Myocyte (in vitro differentiated cells): ENCODE measurements at regions not wholly inside any gene's neighbourhood (a gene's known extent, or its start where the extent isn't known, plus 50 kb on each side); places are given as distances from the start of the nearest gene placed in this dataset.
A peak's percentile ranks its signal among the peaks of the same experiment; 100 is the strongest.

Experiments
- DNase-seq: peaks from one replicate; pipeline ENCODE4 v3.0.0-alpha.2; 2012; ENCODE audit warnings: low read depth

GRCh38 chr9:121550041-121550440 is 50.4 kb upstream of the GGTA1 start:
- DNase-seq, result no peak

GRCh38 chr9:121550569-121551512 is 51.2 kb upstream of the GGTA1 start:
- DNase-seq, result peak; percentile 71

DNA sequence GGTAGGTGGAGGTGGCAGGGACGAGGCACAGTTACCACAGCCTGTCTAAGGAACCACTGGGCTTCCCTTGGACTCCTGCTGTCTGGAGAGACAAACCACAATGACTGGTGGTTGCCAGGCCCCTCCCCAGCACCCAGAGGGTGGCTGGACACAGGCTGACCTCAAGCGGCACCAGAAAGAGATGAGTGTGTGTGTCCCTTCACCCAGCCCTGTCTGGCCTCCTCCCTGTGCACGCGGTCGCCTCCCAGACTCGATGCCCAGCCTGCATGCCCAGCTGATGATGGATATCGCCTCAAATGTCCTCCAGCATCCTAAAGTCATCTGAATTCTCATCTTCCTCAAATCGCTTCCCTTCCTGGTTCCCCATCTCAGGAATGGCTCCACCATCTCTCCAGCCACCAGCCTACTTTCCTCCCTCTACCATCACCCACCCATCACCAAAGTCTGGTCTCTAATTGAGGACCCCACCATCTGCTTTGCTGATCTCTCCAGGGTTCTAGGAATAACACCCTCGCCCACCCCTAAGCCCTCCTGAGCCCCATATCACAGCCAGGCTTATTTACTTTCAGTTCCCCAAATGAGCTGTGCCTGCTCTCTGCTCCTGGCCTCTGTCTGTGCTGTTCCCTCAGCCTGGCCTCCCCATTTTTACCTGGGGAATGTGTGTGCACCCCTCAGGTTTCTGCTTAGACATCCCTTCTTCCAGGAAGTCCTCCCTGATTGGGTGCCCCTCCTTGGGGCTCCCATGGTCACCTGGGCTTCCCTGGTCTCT is 52.5 kb upstream of the GGTA1 start:
- DNase-seq, result peak; percentile 46

DNA sequence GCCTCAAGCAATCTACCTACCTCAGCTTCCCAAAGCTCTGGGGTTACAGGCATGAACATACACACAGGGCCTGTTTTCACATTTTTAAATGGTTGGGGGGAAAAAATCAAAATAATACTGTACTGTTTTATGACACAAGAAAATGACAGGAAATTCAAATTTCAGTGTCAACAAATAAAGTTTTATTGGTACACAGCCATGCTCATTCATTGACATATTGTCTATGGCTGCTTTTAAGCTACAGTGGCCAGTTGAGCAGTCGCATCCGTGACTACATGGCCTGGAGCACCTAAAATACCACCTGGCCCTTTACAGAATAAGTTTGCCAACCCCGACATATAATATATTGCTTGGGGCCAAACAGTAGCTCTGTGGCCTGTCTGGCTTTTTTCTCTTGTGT is 56.4 kb upstream of the GGTA1 start:
- no peak for DNase-seq

DNA sequence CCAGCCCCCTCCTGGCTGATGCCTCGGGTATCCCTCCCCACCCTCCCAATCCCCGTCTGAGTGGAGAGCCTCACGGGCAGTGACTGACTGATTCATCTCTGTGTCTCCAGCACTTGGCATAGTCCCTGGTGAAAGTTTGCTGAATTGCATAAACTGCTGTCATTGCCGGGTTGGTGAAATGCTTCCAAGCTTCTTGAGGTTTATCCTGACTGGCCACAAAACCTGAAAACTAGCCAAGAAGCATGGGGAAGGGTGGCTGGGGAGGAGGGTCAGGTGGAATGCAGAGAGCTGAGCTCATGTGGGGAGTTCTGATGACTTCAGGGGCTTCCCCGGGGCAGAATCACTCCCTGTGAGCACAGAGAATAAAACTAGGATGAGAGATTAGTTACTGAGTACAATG is 56.9 kb upstream of the GGTA1 start:
- DNase-seq, result peak; percentile 98

DNA sequence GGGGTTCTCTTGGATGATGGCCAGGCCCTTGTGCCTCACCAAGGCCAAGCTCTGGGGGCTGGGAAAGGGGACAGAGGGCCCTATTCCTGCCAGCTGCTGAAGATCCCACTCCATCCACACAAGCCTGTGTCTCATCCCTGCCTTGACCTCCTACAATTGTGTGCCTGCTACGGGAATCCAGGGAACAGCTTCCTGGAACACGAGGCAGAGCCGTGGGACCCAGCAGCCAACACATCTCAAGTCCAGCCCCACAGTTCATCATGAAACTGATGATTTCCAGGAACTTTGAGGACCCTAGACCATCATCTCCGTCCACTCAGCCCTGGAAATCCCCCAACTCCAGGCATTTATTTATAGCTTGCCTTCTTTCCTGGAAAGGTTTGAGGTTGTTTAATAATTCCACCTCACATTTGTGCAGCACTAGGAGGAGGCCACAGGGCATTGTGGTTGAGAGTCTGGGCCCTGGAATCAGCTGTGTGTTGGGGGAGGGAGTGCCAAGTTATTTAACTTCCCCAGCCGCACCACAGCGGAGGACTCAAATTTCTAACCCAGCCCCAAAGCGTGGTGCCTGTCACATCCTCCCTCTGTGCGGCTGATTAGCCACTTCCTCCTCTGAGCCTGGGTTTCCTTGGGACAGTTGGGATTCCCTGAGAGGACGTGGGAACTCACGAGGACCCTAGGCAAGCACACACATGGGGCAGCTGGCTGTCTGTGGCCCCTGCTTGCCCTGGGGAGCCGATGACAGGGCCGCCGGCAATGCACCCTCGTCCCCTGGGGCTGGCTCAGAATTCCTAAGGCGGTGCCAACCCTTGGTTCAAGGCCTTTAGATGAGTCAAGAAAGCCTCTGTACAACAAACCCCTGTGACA is 58.2 kb upstream of the GGTA1 start:
- DNase-seq, result peak; percentile 99

- no peak for DNase-seq
Measured at GRCh38 chr9:121558473-121558872, 58.8 kb upstream of the GGTA1 start.

DNA sequence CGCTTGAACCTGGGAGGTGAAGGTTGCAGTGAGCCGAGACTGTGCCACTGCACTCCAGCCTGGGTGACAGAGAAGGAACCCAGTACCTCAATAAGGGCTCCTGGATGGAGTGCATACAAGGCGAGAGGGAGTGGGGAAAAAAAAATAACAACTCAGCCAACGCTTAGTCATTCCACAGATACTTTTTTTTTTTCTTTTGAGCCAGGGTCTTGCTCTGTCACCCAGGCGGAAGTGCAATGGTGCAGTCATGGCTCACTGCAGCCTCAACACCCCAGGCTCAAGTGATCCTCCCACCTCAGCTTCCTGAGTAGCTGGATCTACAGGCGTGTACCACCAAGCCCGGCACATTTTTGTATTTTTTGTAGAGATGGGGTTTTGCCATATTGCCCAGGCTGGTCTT is 59.5 kb upstream of the GGTA1 start:
- no peak for DNase-seq

DNA sequence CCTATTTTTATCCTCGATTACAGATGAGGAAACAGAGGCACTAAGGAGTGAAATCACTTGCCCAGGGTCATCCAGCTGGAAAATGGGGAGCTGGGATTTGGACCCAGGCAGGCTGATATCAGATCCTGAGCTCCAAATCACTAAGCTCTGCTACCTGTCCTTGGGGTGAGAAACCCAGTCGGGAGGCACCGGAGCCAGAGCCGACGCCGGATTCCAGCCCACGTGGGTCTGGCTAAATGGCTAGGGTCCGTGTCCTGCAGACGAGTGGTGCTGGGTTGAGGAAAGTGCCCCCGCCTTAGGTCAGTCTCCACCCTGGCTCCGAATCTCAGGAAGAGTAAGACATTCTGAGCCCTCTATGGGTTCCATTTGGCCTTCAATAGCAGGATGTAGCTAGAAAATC is 61.3 kb upstream of the GGTA1 start:
- DNase-seq, result no peak

DNA sequence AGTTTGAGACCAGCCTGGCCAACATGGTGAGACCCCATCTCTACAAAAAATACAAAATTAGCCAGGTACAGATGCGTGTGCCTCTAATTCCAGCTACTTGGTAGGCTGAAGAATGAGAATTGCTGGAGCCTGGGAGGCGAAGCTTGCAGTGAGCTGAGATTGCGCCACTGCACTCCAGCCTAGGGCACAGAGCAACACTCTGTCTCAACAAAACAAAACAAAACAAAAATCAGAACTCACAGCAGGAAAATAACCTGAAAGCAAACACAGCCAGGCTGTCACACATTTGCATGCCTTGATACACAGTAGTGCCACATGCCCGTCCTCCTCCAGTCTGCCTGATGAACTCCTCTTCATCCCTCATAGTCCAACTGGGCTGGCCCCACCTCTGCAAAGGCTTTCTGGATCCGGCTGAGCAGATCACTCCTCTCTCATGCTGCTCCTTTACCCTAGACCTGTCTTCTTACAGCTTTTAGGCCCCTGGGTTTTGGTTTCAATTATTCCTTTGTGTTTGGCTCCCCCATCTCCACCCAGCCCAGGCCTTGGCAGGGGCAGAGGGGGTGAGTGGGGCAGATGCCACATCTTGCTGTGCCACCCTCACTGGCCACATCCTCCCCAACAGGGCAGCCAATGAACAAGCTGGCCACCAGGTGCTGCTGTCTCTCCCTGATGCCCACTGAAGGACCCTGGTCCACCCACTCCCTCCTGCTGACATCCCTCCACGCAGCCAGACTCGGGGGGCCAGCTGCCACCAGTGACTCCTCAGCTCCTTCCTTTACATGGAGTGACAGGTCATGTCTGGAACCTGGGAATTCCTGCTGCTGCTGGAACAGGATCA is 62.0 kb upstream of the GGTA1 start:
- no peak for DNase-seq

DNA sequence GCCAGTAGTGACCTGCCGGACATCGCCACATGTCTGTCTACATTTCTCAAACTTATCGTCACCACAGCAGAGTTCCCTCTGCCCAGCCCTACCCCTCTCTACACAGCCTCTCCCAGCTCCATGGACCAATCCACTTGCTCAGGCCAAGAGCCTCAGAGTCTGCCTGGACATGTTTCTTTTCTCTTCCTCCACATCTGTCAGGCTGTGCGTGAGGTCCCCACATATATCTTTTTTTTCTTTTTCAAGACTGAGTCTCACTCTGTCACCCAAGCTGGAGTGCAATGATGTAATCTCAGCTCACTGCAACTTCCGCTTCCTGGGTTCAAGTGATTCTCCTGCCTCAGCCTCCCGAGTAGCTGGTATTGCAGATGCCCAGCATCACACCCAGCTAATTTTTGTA is 62.7 kb upstream of the GGTA1 start:
- DNase-seq, result no peak

- no peak for DNase-seq
Measured at GRCh38 chr9:121563425-121563824, 63.8 kb upstream of the GGTA1 start.

DNA sequence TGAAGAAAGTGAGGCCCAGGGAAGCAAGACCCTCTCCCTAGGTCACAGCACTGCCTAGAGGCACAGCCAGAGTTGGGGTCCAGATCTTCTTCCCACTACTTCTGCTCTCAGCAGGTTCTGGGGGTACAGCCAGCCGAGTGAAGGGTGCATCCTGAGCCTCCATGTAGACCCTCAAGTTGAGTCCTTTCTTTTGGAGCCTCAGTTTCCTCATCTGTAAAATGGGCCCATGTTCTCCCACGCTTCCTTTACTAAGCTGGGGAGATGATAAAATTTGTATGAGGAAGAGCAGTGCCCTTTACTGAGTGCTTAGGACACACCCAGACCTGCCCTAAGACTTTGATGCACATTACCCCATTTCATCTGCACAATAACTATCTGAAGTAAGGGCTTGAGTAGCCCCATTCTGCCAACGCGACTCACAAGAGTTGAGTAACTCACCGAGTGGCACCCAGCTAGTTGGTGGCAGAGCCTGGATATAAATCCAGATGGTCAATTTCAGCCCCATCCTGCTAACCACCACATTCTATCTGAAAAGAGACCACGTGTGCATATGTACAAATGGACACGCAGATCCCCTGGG is 64.3 kb upstream of the GGTA1 start:
- DNase-seq, result no peak

- DNase-seq, result no peak
Measured at GRCh38 chr9:121564504-121565260, 65.0 kb upstream of the GGTA1 start.

- DNase-seq, result no peak
Measured at GRCh38 chr9:121566481-121567465, 67.1 kb upstream of the GGTA1 start.

- DNase-seq, result no peak
Measured at GRCh38 chr9:121567500-121568342, 68.1 kb upstream of the GGTA1 start.
